ENCODE measurements at regions not wholly inside any gene's neighbourhood (a gene's known extent, or its start where the extent isn't known, plus 50 kb on each side); places are given as distances from the start of the nearest gene placed in this dataset.
A peak's percentile ranks its signal among the peaks of the same experiment; 100 is the strongest.

- Histone ChIP-seq H2BK5ac (ENCODE audit: low read depth, low read length, poor library complexity, severe bottlenecking) (no peak overlapping the region), H3K79me1 (replicated peaks; ENCODE audit: low read length, poor library complexity, severe bottlenecking) (no peaks in the 10 kb centered on the region), H3K4me1 (ENCODE audit: control insufficient read depth, insufficient read depth, low read depth, low read length) (peaks cover 2% of the 10 kb centered on the region), H2AFZ (ENCODE audit: low read depth, low read length) (no peak overlapping the region), H3K9ac (ENCODE audit: low read length) (no peak overlapping the region), H3K4me3 (ENCODE audit: insufficient read depth in 1 of 2, low read depth in 1 of 2, low read length in 2 of 2) (no peak overlapping the region), H2AK5ac (ENCODE audit: low read length, severe bottlenecking) (no peak overlapping the region), H3K23ac (ENCODE audit: low read length in 2 of 2) (no peak overlapping the region), H4K91ac (ENCODE audit: low read length) (no peak overlapping the region), H3K27me3 (ENCODE audit: control insufficient read depth in 1 of 2, insufficient read depth in 1 of 2, low read length in 2 of 2) (no peaks in the 10 kb centered on the region), H4K8ac (ENCODE audit: low read length) (no peak overlapping the region), H3K18ac (ENCODE audit: low read depth in 1 of 2, low read length in 2 of 2) (no peak overlapping the region), H3K4me2 (ENCODE audit: low read length, poor library complexity, severe bottlenecking) (no peak overlapping the region), H3K36me3 (ENCODE audit: control insufficient read depth in 1 of 2, insufficient read depth in 2 of 2, low read depth in 1 of 2, low read length in 2 of 2) (no peaks in the 10 kb centered on the region), H2BK120ac (ENCODE audit: low read depth, low read length) (no peak overlapping the region), H3K9me3 (ENCODE audit: control insufficient read depth, low read length) (no peaks in the 10 kb centered on the region), H3K4ac (ENCODE audit: low read depth in 1 of 2, low read length in 2 of 2) (no peak overlapping the region), H3K27ac (ENCODE audit: low read length, poor library complexity, severe bottlenecking) (no peak overlapping the region), H2BK15ac (ENCODE audit: low read depth, poor library complexity, severe bottlenecking) (no peak overlapping the region), H2BK12ac (ENCODE audit: low read length in 2 of 2) (no peak overlapping the region), H3K14ac (ENCODE audit: low read length in 2 of 2) (no peak overlapping the region)
- WGBS: 100% methylated on average over 2 of the region's 2 CpGs
- DNase-seq: no peak
These were observed 436.2 kb upstream of the IGFBP3 start for GRCh38 chr7:46357290-46357689.

GRCh38 chr7:46356371-46356770, 435.3 kb upstream of the IGFBP3 start:
- no peak overlapping the region for H3K14ac ChIP-seq (ENCODE audit: low read length in 2 of 2)

GRCh38 chr7:46355331-46355730, 434.3 kb upstream of the IGFBP3 start:
- Histone ChIP-seq H3K79me1 (replicated peaks; ENCODE audit: low read length, poor library complexity, severe bottlenecking) (no peaks in the 10 kb centered on the region), H2BK12ac (ENCODE audit: low read length in 2 of 2) (peak overlapping the region in 1 of 2 experiments; percentile 49), H3K27ac (ENCODE audit: low read length, poor library complexity, severe bottlenecking) (no peak overlapping the region), H4K8ac (ENCODE audit: low read length) (no peak overlapping the region), H3K4me1 (ENCODE audit: control insufficient read depth, insufficient read depth, low read depth, low read length) (no peaks in the 10 kb centered on the region), H3K23ac (ENCODE audit: low read length in 2 of 2) (no peak overlapping the region), H3K9me3 (ENCODE audit: control insufficient read depth, low read length) (no peaks in the 10 kb centered on the region), H3K4me3 (ENCODE audit: insufficient read depth in 1 of 2, low read depth in 1 of 2, low read length in 2 of 2) (no peak overlapping the region), H4K91ac (ENCODE audit: low read length) (no peak overlapping the region), H3K18ac (ENCODE audit: low read depth in 1 of 2, low read length in 2 of 2) (no peak overlapping the region), H2BK120ac (ENCODE audit: low read depth, low read length) (no peak overlapping the region), H2BK15ac (ENCODE audit: low read depth, poor library complexity, severe bottlenecking) (no peak overlapping the region), H2AFZ (ENCODE audit: low read depth, low read length) (no peak overlapping the region), H3K4me2 (ENCODE audit: low read length, poor library complexity, severe bottlenecking) (no peak overlapping the region), H3K4ac (ENCODE audit: low read depth in 1 of 2, low read length in 2 of 2) (no peak overlapping the region), H3K14ac (ENCODE audit: low read length in 2 of 2) (no peak overlapping the region), H3K9ac (ENCODE audit: low read length) (no peak overlapping the region), H2AK5ac (ENCODE audit: low read length, severe bottlenecking) (no peak overlapping the region), H2BK5ac (ENCODE audit: low read depth, low read length, poor library complexity, severe bottlenecking) (no peak overlapping the region), H3K36me3 (ENCODE audit: control insufficient read depth in 1 of 2, insufficient read depth in 2 of 2, low read depth in 1 of 2, low read length in 2 of 2) (no peaks in the 10 kb centered on the region), H3K27me3 (ENCODE audit: control insufficient read depth in 1 of 2, insufficient read depth in 1 of 2, low read length in 2 of 2) (no peaks in the 10 kb centered on the region)
- no peak for DNase-seq
- WGBS: 99% methylated on average over 3 of the region's 4 CpGs

More at GRCh38 chr7:46356371-46356770, 435.3 kb upstream of the IGFBP3 start:
- Histone ChIP-seq H2BK12ac (ENCODE audit: low read length in 2 of 2) (peak overlapping the region in 1 of 2 experiments; percentile 11), H2BK120ac (ENCODE audit: low read depth, low read length) (no peak overlapping the region), H3K79me1 (replicated peaks; ENCODE audit: low read length, poor library complexity, severe bottlenecking) (no peaks in the 10 kb centered on the region), H3K23ac (ENCODE audit: low read length in 2 of 2) (no peak overlapping the region), H3K27ac (ENCODE audit: low read length, poor library complexity, severe bottlenecking) (no peak overlapping the region), H3K4me2 (ENCODE audit: low read length, poor library complexity, severe bottlenecking) (no peak overlapping the region), H3K4me3 (ENCODE audit: insufficient read depth in 1 of 2, low read depth in 1 of 2, low read length in 2 of 2) (no peak overlapping the region), H3K18ac (ENCODE audit: low read depth in 1 of 2, low read length in 2 of 2) (no peak overlapping the region), H4K8ac (ENCODE audit: low read length) (no peak overlapping the region), H2BK5ac (ENCODE audit: low read depth, low read length, poor library complexity, severe bottlenecking) (no peak overlapping the region), H3K4me1 (ENCODE audit: control insufficient read depth, insufficient read depth, low read depth, low read length) (peaks cover 2% of the 10 kb centered on the region), H2BK15ac (ENCODE audit: low read depth, poor library complexity, severe bottlenecking) (no peak overlapping the region), H2AFZ (ENCODE audit: low read depth, low read length) (no peak overlapping the region), H2AK5ac (ENCODE audit: low read length, severe bottlenecking) (no peak overlapping the region), H3K4ac (ENCODE audit: low read depth in 1 of 2, low read length in 2 of 2) (no peak overlapping the region), H3K9ac (ENCODE audit: low read length) (no peak overlapping the region), H3K36me3 (ENCODE audit: control insufficient read depth in 1 of 2, insufficient read depth in 2 of 2, low read depth in 1 of 2, low read length in 2 of 2) (no peaks in the 10 kb centered on the region), H3K27me3 (ENCODE audit: control insufficient read depth in 1 of 2, insufficient read depth in 1 of 2, low read length in 2 of 2) (no peaks in the 10 kb centered on the region), H4K91ac (ENCODE audit: low read length) (no peak overlapping the region), H3K9me3 (ENCODE audit: control insufficient read depth, low read length) (no peaks in the 10 kb centered on the region)
- WGBS: 93% methylated on average over 1 of the region's 2 CpGs
- no peak for DNase-seq

- H3K9ac ChIP-seq (ENCODE audit: low read length): no peak overlapping the region
- no peak overlapping the region for H2BK12ac ChIP-seq (ENCODE audit: low read length in 2 of 2)
- no peak overlapping the region for H3K14ac ChIP-seq (ENCODE audit: low read length in 2 of 2)
- H3K18ac ChIP-seq (ENCODE audit: low read depth in 1 of 2, low read length in 2 of 2): no peak overlapping the region
- H3K4me2 ChIP-seq (ENCODE audit: low read length, poor library complexity, severe bottlenecking): no peak overlapping the region
- H2BK120ac ChIP-seq (ENCODE audit: low read depth, low read length): no peak overlapping the region
- H2AK5ac ChIP-seq (ENCODE audit: low read length, severe bottlenecking): no peak overlapping the region
- no peaks in the 10 kb centered on the region for H3K4me1 ChIP-seq (ENCODE audit: control insufficient read depth, insufficient read depth, low read depth, low read length)
- H2AFZ ChIP-seq (ENCODE audit: low read depth, low read length): no peak overlapping the region
- no peaks in the 10 kb centered on the region for H3K27me3 ChIP-seq (ENCODE audit: control insufficient read depth in 1 of 2, insufficient read depth in 1 of 2, low read length in 2 of 2)
- H3K4me3 ChIP-seq (ENCODE audit: insufficient read depth in 1 of 2, low read depth in 1 of 2, low read length in 2 of 2): no peak overlapping the region
- no peak overlapping the region for H3K23ac ChIP-seq (ENCODE audit: low read length in 2 of 2)
- no peaks in the 10 kb centered on the region for H3K36me3 ChIP-seq (ENCODE audit: control insufficient read depth in 1 of 2, insufficient read depth in 2 of 2, low read depth in 1 of 2, low read length in 2 of 2)
- H4K8ac ChIP-seq (ENCODE audit: low read length): no peak overlapping the region
- peak; percentile 65 for DNase-seq
- no peaks in the 10 kb centered on the region for H3K79me1 ChIP-seq (replicated peaks; ENCODE audit: low read length, poor library complexity, severe bottlenecking)
- no peak overlapping the region for H4K91ac ChIP-seq (ENCODE audit: low read length)
- H3K27ac ChIP-seq (ENCODE audit: low read length, poor library complexity, severe bottlenecking): no peak overlapping the region
- WGBS: 0% methylated on average over 1 of the region's 2 CpGs
- H3K9me3 ChIP-seq (ENCODE audit: control insufficient read depth, low read length): no peaks in the 10 kb centered on the region
- H2BK15ac ChIP-seq (ENCODE audit: low read depth, poor library complexity, severe bottlenecking): no peak overlapping the region
- no peak overlapping the region for H3K4ac ChIP-seq (ENCODE audit: low read depth in 1 of 2, low read length in 2 of 2)
- H2BK5ac ChIP-seq (ENCODE audit: low read depth, low read length, poor library complexity, severe bottlenecking): no peak overlapping the region
These were observed 431.2 kb upstream of the IGFBP3 start for GRCh38 chr7:46352004-46352954.

All from mesenchymal stem cell (in vitro differentiated cells and primary cell).